ENCODE measurements at regions not wholly inside any gene's neighbourhood (a gene's known extent, or its start where the extent isn't known, plus 50 kb on each side); places are given as distances from the start of the nearest gene placed in this dataset.
"Not testable (repeated sequence)": the region's sequence is repeated elsewhere in the genome, so short reads cannot be mapped to it uniquely, and the experiment has no call there.

- Mint-ChIP-seq H3K4me3 (no peak overlapping the region), H3K9me3 (peaks cover 11% of the 10 kb centered on the region), H3K4me1 (no peaks in the 10 kb centered on the region), H3K27ac (no peak overlapping the region), H3K36me3 (ENCODE audit: low read depth) (no peaks in the 10 kb centered on the region), H3K27me3 (ENCODE audit: low read depth) (no peaks in the 10 kb centered on the region)
- no peak for TF ChIP-seq CTCF (IDR thresholded peaks at IDR 0.05; ENCODE audit: unreplicated experiment in 3 of 3)
Measured at GRCh38 chr4:97134456-97134855, 1008.8 kb downstream of the STPG2 start.

- Mint-ChIP-seq H3K9me3 (peaks cover 14% of the 10 kb centered on the region), H3K27me3 (ENCODE audit: low read depth) (no peaks in the 10 kb centered on the region), H3K36me3 (ENCODE audit: low read depth) (no peaks in the 10 kb centered on the region), H3K4me1 (peaks cover 4% of the 10 kb centered on the region), H3K4me3 (no peak overlapping the region), H3K27ac (no peak overlapping the region)
- TF ChIP-seq CTCF (IDR thresholded peaks at IDR 0.05; ENCODE audit: unreplicated experiment in 3 of 3): no peak
Measured at GRCh38 chr4:97139791-97140190, 1003.5 kb downstream of the STPG2 start.

GRCh38 chr4:97140545-97140944 lies 1002.7 kb downstream of the STPG2 start:
- H3K36me3 Mint-ChIP-seq (ENCODE audit: low read depth): no peaks in the 10 kb centered on the region
- H3K9me3 Mint-ChIP-seq: peaks cover 14% of the 10 kb centered on the region
- no peak overlapping the region for H3K27ac Mint-ChIP-seq
- H3K4me1 Mint-ChIP-seq: peaks cover 4% of the 10 kb centered on the region
- H3K27me3 Mint-ChIP-seq (ENCODE audit: low read depth): no peaks in the 10 kb centered on the region
- no peak overlapping the region for H3K4me3 Mint-ChIP-seq
- no peak for TF ChIP-seq CTCF (IDR thresholded peaks at IDR 0.05; ENCODE audit: unreplicated experiment in 3 of 3)

- H3K9me3 Mint-ChIP-seq: peaks cover 12% of the 10 kb centered on the region
- not testable (repeated sequence) for H3K36me3 Mint-ChIP-seq (ENCODE audit: low read depth); H3K27me3 Mint-ChIP-seq (ENCODE audit: low read depth); H3K4me1 Mint-ChIP-seq; H3K27ac Mint-ChIP-seq; H3K4me3 Mint-ChIP-seq
Measured at GRCh38 chr4:97141332-97141731, 1001.9 kb downstream of the STPG2 start.

GRCh38 chr4:97142410-97142809 lies 1000.9 kb downstream of the STPG2 start:
- Mint-ChIP-seq H3K36me3 (ENCODE audit: low read depth) (no peaks in the 10 kb centered on the region), H3K4me1 (peaks cover 4% of the 10 kb centered on the region), H3K27me3 (ENCODE audit: low read depth) (no peaks in the 10 kb centered on the region), H3K9me3 (peaks cover 12% of the 10 kb centered on the region), H3K4me3 (no peak overlapping the region), H3K27ac (no peak overlapping the region)
- TF ChIP-seq CTCF (IDR thresholded peaks at IDR 0.05; ENCODE audit: unreplicated experiment in 3 of 3): no peak

- no peak overlapping the region for H3K27ac Mint-ChIP-seq
- peaks cover 4% of the 10 kb centered on the region for H3K4me1 Mint-ChIP-seq
- H3K4me3 Mint-ChIP-seq: no peak overlapping the region
- no peak for TF ChIP-seq CTCF (IDR thresholded peaks at IDR 0.05; ENCODE audit: unreplicated experiment in 3 of 3)
- peaks cover 12% of the 10 kb centered on the region for H3K9me3 Mint-ChIP-seq
- H3K36me3 Mint-ChIP-seq (ENCODE audit: low read depth): no peaks in the 10 kb centered on the region
- no peaks in the 10 kb centered on the region for H3K27me3 Mint-ChIP-seq (ENCODE audit: low read depth)
Measured at GRCh38 chr4:97142893-97143292, 1000.4 kb downstream of the STPG2 start.
